ENCODE measurements at regions not wholly inside any gene's neighbourhood (a gene's known extent, or its start where the extent isn't known, plus 50 kb on each side); places are given as distances from the start of the nearest gene placed in this dataset.

- DNase-seq (ENCODE audit: insufficient read length, low spot score) (no peak), FAIRE-seq (no peak)
These were observed 172.8 kb upstream of the HAAO start for GRCh38 chr2:42965196-42965595.

- FAIRE-seq (no peak), DNase-seq (ENCODE audit: insufficient read length, low spot score) (no peak)
These were observed 172.2 kb upstream of the HAAO start for GRCh38 chr2:42964439-42965083.

- DNase-seq (ENCODE audit: insufficient read length, low spot score) (no peak), FAIRE-seq (no peak)
These were observed 171.2 kb upstream of the HAAO start for GRCh38 chr2:42963452-42964068.

- DNase-seq (ENCODE audit: insufficient read length, low spot score), result no peak
- peak; percentile 71 for FAIRE-seq
These were observed 170.1 kb upstream of the HAAO start for GRCh38 chr2:42962508-42962953.

- FAIRE-seq (no peak), DNase-seq (ENCODE audit: insufficient read length, low spot score) (no peak)
These were observed 169.6 kb upstream of the HAAO start for GRCh38 chr2:42961961-42962360.

GRCh38 chr2:42961385-42961811 lies 169.0 kb upstream of the HAAO start:
- no peak for DNase-seq (ENCODE audit: insufficient read length, low spot score)
- no peak for FAIRE-seq

- DNase-seq (ENCODE audit: insufficient read length, low spot score) (no peak), FAIRE-seq (no peak)
These were observed 168.4 kb upstream of the HAAO start for GRCh38 chr2:42960842-42961180.

- no peak for DNase-seq (ENCODE audit: insufficient read length, low spot score)
- no peak for FAIRE-seq
These were observed 167.8 kb upstream of the HAAO start for GRCh38 chr2:42960002-42960841.

- FAIRE-seq (no peak), DNase-seq (ENCODE audit: insufficient read length, low spot score) (no peak)
These were observed 167.0 kb upstream of the HAAO start for GRCh38 chr2:42959234-42960001.

- FAIRE-seq, result no peak
- no peak for DNase-seq (ENCODE audit: insufficient read length, low spot score)
These were observed 166.4 kb upstream of the HAAO start for GRCh38 chr2:42958741-42959233.

- FAIRE-seq (no peak), DNase-seq (ENCODE audit: insufficient read length, low spot score) (no peak)
These were observed 165.5 kb upstream of the HAAO start for GRCh38 chr2:42957861-42958301.

GRCh38 chr2:42957109-42957860 lies 164.9 kb upstream of the HAAO start:
- no peak for FAIRE-seq
- DNase-seq (ENCODE audit: insufficient read length, low spot score), result no peak

- DNase-seq (ENCODE audit: insufficient read length, low spot score), result no peak
- FAIRE-seq, result no peak
These were observed 162.0 kb upstream of the HAAO start for GRCh38 chr2:42954227-42954962.

- no peak for DNase-seq (ENCODE audit: insufficient read length, low spot score)
- FAIRE-seq, result no peak
These were observed 160.8 kb upstream of the HAAO start for GRCh38 chr2:42953216-42953615.

- DNase-seq (ENCODE audit: insufficient read length, low spot score), result no peak
- no peak for FAIRE-seq
These were observed 159.0 kb upstream of the HAAO start for GRCh38 chr2:42951263-42951938.

- peak; percentile 56 for FAIRE-seq
- DNase-seq (ENCODE audit: insufficient read length, low spot score), result peak; percentile 34
These were observed 156.7 kb upstream of the HAAO start for GRCh38 chr2:42949125-42949524.

- FAIRE-seq, result no peak
- no peak for DNase-seq (ENCODE audit: insufficient read length, low spot score)
These were observed 155.6 kb upstream of the HAAO start for GRCh38 chr2:42947809-42948600.

GRCh38 chr2:42944779-42945415 lies 152.5 kb upstream of the HAAO start:
- DNase-seq (ENCODE audit: insufficient read length, low spot score) (no peak), FAIRE-seq (no peak)
